Stimulated activated CD4-positive, alpha-beta T cell treated with anti-CD3 and anti-CD28 coated beads, Interleukin-4, amount 100 ng/mL, for 48 hours (primary cell): ENCODE measurements at regions not wholly inside any gene's neighbourhood (a gene's known extent, or its start where the extent isn't known, plus 50 kb on each side); places are given as distances from the start of the nearest gene placed in this dataset.
"Not testable (repeated sequence)": the region's sequence is repeated elsewhere in the genome, so short reads cannot be mapped to it uniquely, and the experiment has no call there.

ENCODE experiments used
- DNase-seq, 2 donors: peaks; one replicate each; pipeline ENCODE4 v3.0.0-alpha.2; 2020; ENCODE audit warnings: low read depth in 2 of 2

GRCh38 chr2:129803871-129804270 is 175.6 kb upstream of the RAB6C start:
- DNase-seq, result no peak

- DNase-seq, result no peak
Measured at GRCh38 chr2:129805899-129806298, 173.6 kb upstream of the RAB6C start.

GRCh38 chr2:129806317-129806716 is 173.1 kb upstream of the RAB6C start:
- no peak for DNase-seq

- DNase-seq, result no peak
Measured at GRCh38 chr2:129806990-129807389, 172.5 kb upstream of the RAB6C start.

- DNase-seq, result not testable (repeated sequence)
Measured at GRCh38 chr2:129807642-129808338, 171.7 kb upstream of the RAB6C start.

- no peak for DNase-seq
Measured at GRCh38 chr2:129810521-129810920, 168.9 kb upstream of the RAB6C start.

GRCh38 chr2:129812071-129812470 is 167.4 kb upstream of the RAB6C start:
- DNase-seq, result no peak

- DNase-seq, result no peak
Measured at GRCh38 chr2:129812654-129813053, 166.8 kb upstream of the RAB6C start.

- DNase-seq, result no peak
Measured at GRCh38 chr2:129813404-129813803, 166.1 kb upstream of the RAB6C start.

- no peak for DNase-seq
Measured at GRCh38 chr2:129816813-129817574, 162.5 kb upstream of the RAB6C start.

- DNase-seq, result no peak
Measured at GRCh38 chr2:129819855-129820254, 159.6 kb upstream of the RAB6C start.

- no peak for DNase-seq
Measured at GRCh38 chr2:129820908-129821307, 158.6 kb upstream of the RAB6C start.

- DNase-seq, result no peak
Measured at GRCh38 chr2:129821445-129821844, 158.0 kb upstream of the RAB6C start.

GRCh38 chr2:129823044-129823443 is 156.4 kb upstream of the RAB6C start:
- DNase-seq, result no peak

GRCh38 chr2:129827311-129828090 is 152.0 kb upstream of the RAB6C start:
- no peak for DNase-seq

- DNase-seq, result no peak
Measured at GRCh38 chr2:129828792-129829191, 150.7 kb upstream of the RAB6C start.

GRCh38 chr2:129829588-129829987 is 149.9 kb upstream of the RAB6C start:
- no peak for DNase-seq

- DNase-seq, result no peak
Measured at GRCh38 chr2:129831018-129831417, 148.4 kb upstream of the RAB6C start.

- not testable (repeated sequence) for DNase-seq
Measured at GRCh38 chr2:129833465-129833864, 146.0 kb upstream of the RAB6C start.

GRCh38 chr2:129847043-129847442 is 132.4 kb upstream of the RAB6C start:
- no peak for DNase-seq

- no peak for DNase-seq
Measured at GRCh38 chr2:129849559-129850160, 129.8 kb upstream of the RAB6C start.

GRCh38 chr2:129857200-129857599 is 122.3 kb upstream of the RAB6C start:
- no peak for DNase-seq
